Vagina (tissue), 2 donors: ENCODE measurements at regions not wholly inside any gene's neighbourhood (a gene's known extent, or its start where the extent isn't known, plus 50 kb on each side); places are given as distances from the start of the nearest gene placed in this dataset.
A peak's percentile ranks its signal among the peaks of the same experiment; 100 is the strongest.

Experiments used
- DNase-seq, 2 donors: peaks; one replicate each; pipeline ENCODE4 v3.0.0-alpha.2; 2017; ENCODE audit errors: extremely low spot score in 2 of 2
- H3K27ac ChIP-seq: fragments of 200-600 bp; sonication (generic); one replicate; pipeline ENCODE4 v1.5.1; 2019
- H3K27me3 ChIP-seq: fragments of 200-600 bp; sonication (generic); one replicate; pipeline ENCODE4 v1.5.1; 2019
- H3K36me3 ChIP-seq, 2 donors: fragments of 200-600 bp; sonication (generic); one replicate each; pipeline ENCODE4 v1.5.1; 2017 to 2019
- H3K4me1 ChIP-seq: fragments of 200-600 bp; sonication (generic); one replicate; pipeline ENCODE4 v1.5.1; 2019
- H3K4me3 ChIP-seq, 2 donors: fragments of 200-600 bp; sonication (generic); 1 replicate in 1 of 2; 2 replicates in 1 of 2; pipeline ENCODE4 v1.5.1; 2016 to 2019
- H3K9me3 ChIP-seq: fragments of 200-600 bp; sonication (generic); one replicate; pipeline ENCODE4 v1.5.1; 2019
- CTCF ChIP-seq, 3 experiments: fragments of 450-650 bp in 2 of 3; fragments of 200-600 bp in 1 of 3; sonication (generic) in 1 of 3; IDR thresholded peaks; one replicate each; pipeline ENCODE4 v1.5.1; 2017 to 2019; ENCODE audit warnings: antibody characterized with exemption in 3 of 3, mild to moderate bottlenecking in 2 of 3, moderate library complexity in 2 of 3
- POLR2A ChIP-seq, 2 donors: fragments of 450-650 bp; IDR thresholded peaks; one replicate each; pipeline ENCODE4 v1.6.1; 2017; ENCODE audit warnings: antibody characterized with exemption in 2 of 2, mild to moderate bottlenecking in 2 of 2, moderate library complexity in 2 of 2
- POLR2AphosphoS5 ChIP-seq, 2 donors: sonication (generic); formaldehyde crosslinking; IDR thresholded peaks; one replicate each; pipeline ENCODE4 v1.9.0; 2017; ENCODE audit warnings: antibody characterized with exemption in 2 of 2, mild to moderate bottlenecking in 2 of 2, low read depth in 1 of 2; ENCODE audit not compliant: insufficient read depth in 1 of 2
- intact Hi-C: fragments of 100-400 bp; cut with DNase I; formaldehyde crosslinking; loops from one replicate; pipeline ENCODE4 v1.15.1; 2023

- Histone ChIP-seq H3K9me3 (no peaks in the 10 kb centered on the region), H3K36me3 (no peaks in the 10 kb centered on the region), H3K27me3 (no peaks in the 10 kb centered on the region), H3K27ac (no peak overlapping the region), H3K4me1 (peaks cover 19% of the 10 kb centered on the region), H3K4me3 (no peak overlapping the region)
- no peak for DNase-seq
- intact Hi-C loops, result no loop called here
- no peak for TF ChIP-seq CTCF (IDR thresholded peaks at IDR 0.05)
- no peak for TF ChIP-seq POLR2AphosphoS5 (IDR thresholded peaks at IDR 0.05; ENCODE audit: insufficient read depth in 1 of 2, low read depth in 1 of 2)
- TF ChIP-seq POLR2A (IDR thresholded peaks at IDR 0.05), result no peak
Observed at GRCh38 chr5:125196481-125197111, 450.2 kb upstream of the ZNF608 start.

- H3K9me3 ChIP-seq, result no peaks in the 10 kb centered on the region
- peaks cover 19% of the 10 kb centered on the region for H3K4me1 ChIP-seq
- TF ChIP-seq POLR2AphosphoS5 (IDR thresholded peaks at IDR 0.05; ENCODE audit: insufficient read depth in 1 of 2, low read depth in 1 of 2) (no peak), POLR2A (IDR thresholded peaks at IDR 0.05) (no peak)
- intact Hi-C loops, result no loop called here
- H3K4me3 ChIP-seq, result no peak overlapping the region
- no peaks in the 10 kb centered on the region for H3K36me3 ChIP-seq
- no peak for DNase-seq
- H3K27ac ChIP-seq, result no peak overlapping the region
- no peaks in the 10 kb centered on the region for H3K27me3 ChIP-seq
Observed at GRCh38 chr5:125197321-125197720, 450.9 kb upstream of the ZNF608 start.

- DNase-seq, result no peak
- Histone ChIP-seq H3K27ac (no peak overlapping the region), H3K36me3 (no peaks in the 10 kb centered on the region), H3K4me1 (peaks cover 19% of the 10 kb centered on the region), H3K27me3 (no peaks in the 10 kb centered on the region), H3K9me3 (no peaks in the 10 kb centered on the region), H3K4me3 (no peak overlapping the region)
- intact Hi-C loops, result no loop called here
- TF ChIP-seq CTCF (IDR thresholded peaks at IDR 0.05) (no peak), POLR2A (IDR thresholded peaks at IDR 0.05) (no peak), POLR2AphosphoS5 (IDR thresholded peaks at IDR 0.05; ENCODE audit: insufficient read depth in 1 of 2, low read depth in 1 of 2) (no peak)
Observed at GRCh38 chr5:125198270-125198974, 452.0 kb upstream of the ZNF608 start.

- Histone ChIP-seq H3K9me3 (no peaks in the 10 kb centered on the region), H3K36me3 (no peaks in the 10 kb centered on the region), H3K4me3 (no peak overlapping the region), H3K27ac (no peak overlapping the region), H3K4me1 (peaks cover 19% of the 10 kb centered on the region), H3K27me3 (no peaks in the 10 kb centered on the region)
- intact Hi-C loops, result no loop called here
- DNase-seq, result no peak
- TF ChIP-seq POLR2AphosphoS5 (IDR thresholded peaks at IDR 0.05; ENCODE audit: insufficient read depth in 1 of 2, low read depth in 1 of 2) (no peak), POLR2A (IDR thresholded peaks at IDR 0.05) (no peak), CTCF (IDR thresholded peaks at IDR 0.05) (no peak)
Observed at GRCh38 chr5:125199373-125199772, 452.9 kb upstream of the ZNF608 start.

GRCh38 chr5:125199968-125200865 is 453.8 kb upstream of the ZNF608 start:
- Histone ChIP-seq H3K27me3 (no peaks in the 10 kb centered on the region), H3K27ac (no peak overlapping the region), H3K9me3 (no peaks in the 10 kb centered on the region), H3K4me3 (peak overlapping the region; percentile 20 to 31), H3K36me3 (no peaks in the 10 kb centered on the region), H3K4me1 (peaks cover 19% of the 10 kb centered on the region)
- TF ChIP-seq POLR2A (IDR thresholded peaks at IDR 0.05), result no peak
- no peak for TF ChIP-seq CTCF (IDR thresholded peaks at IDR 0.05)
- TF ChIP-seq POLR2AphosphoS5 (IDR thresholded peaks at IDR 0.05; ENCODE audit: insufficient read depth in 1 of 2, low read depth in 1 of 2), result no peak
- DNase-seq, result no peak
- intact Hi-C loops, result no loop called here
